ENCODE measurements at regions not wholly inside any gene's neighbourhood (a gene's known extent, or its start where the extent isn't known, plus 50 kb on each side); places are given as distances from the start of the nearest gene placed in this dataset.

DNA sequence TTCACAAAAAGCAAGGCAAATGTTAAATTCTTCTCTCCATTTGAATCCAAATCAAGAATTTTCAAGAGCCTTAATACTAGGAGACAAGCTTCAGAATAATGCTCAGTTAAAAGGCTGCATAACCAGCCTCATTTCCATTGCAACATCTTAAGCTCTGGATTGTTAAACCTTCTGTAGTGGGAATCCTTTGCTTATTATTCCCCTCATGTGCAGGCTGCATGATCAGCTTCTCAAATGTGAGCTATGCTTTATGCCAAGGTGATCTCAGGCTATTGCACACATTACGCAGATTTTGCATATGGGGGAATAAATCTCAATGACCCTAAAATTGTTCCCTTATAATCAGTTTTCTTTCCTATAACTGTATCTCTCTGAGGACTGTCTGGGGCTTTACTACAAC lies 71.7 kb upstream of the CCDC196 start:
- TF ChIP-seq POLR2AphosphoS5 (IDR thresholded peaks at IDR 0.05) (no peak), POLR2A (IDR thresholded peaks at IDR 0.05) (no peak)
- TF ChIP-seq, protein P1, sequence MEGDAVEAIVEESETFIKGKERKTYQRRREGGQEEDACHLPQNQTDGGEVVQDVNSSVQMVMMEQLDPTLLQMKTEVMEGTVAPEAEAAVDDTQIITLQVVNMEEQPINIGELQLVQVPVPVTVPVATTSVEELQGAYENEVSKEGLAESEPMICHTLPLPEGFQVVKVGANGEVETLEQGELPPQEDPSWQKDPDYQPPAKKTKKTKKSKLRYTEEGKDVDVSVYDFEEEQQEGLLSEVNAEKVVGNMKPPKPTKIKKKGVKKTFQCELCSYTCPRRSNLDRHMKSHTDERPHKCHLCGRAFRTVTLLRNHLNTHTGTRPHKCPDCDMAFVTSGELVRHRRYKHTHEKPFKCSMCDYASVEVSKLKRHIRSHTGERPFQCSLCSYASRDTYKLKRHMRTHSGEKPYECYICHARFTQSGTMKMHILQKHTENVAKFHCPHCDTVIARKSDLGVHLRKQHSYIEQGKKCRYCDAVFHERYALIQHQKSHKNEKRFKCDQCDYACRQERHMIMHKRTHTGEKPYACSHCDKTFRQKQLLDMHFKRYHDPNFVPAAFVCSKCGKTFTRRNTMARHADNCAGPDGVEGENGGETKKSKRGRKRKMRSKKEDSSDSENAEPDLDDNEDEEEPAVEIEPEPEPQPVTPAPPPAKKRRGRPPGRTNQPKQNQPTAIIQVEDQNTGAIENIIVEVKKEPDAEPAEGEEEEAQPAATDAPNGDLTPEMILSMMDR (IDR thresholded peaks at IDR 0.05 in 8 of 11, conservative IDR thresholded peaks at IDR 0.05 in 3 of 11), result no peak
- DNase-seq, result no peak
- Histone ChIP-seq H3K27me3 (replicated peaks in 1 of 7) (no peaks in the 10 kb centered on the region), H3K4me3 (no peak overlapping the region), H3K4me1 (no peaks in the 10 kb centered on the region), H3K27ac (no peak overlapping the region), H3K36me3 (no peaks in the 10 kb centered on the region), H3K9me3 (peaks cover 0 to 7% (median 0%) of the 10 kb centered on the region in 8 donors)
- intact Hi-C loops (cut with DNase I; ENCODE audit: low total_unique reads), result no loop called here
- 96 to 100% (median 97%) methylated on average over 1 of the region's 1 CpG for WGBS, 5 donors

DNA sequence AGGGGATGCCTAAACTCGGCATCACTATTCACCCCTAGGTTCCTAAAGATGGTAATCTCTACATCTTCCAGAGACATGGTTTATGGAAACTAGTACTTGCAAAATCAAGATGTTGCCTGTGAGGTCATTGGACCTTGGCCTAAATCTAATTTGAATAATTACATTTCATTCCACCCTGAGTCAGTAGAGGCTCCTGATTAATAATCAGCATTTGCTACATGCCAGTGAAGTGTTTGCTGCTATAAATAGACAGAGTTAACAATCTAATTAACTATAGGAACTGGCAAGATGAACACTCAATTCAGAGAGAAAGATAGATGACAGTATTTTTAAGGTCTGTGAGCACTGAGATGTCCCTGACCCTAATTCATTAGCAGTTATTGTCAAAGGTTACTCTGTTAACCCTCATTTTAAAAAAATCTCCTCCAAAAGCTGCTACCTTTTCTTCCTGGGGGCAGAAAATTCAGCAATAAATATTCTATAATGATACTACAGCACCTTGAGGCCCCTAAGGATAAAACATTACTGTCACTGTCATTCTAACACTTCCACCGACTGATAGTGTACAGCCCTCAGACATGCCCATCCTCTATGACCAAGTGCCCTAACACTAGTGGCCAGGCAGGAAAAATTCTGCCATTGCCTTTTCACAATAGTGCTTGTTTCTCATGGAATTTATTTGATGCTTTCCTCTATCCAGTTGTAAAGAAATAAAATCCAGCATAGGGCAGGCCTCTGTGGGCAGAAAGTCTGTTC lies 65.7 kb upstream of the CCDC196 start:
- Histone ChIP-seq H3K27me3 (replicated peaks in 1 of 7) (no peaks in the 10 kb centered on the region), H3K27ac (no peak overlapping the region), H3K36me3 (no peaks in the 10 kb centered on the region), H3K9me3 (peaks cover 0 to 7% (median 0%) of the 10 kb centered on the region in 8 donors), H3K4me1 (no peaks in the 10 kb centered on the region), H3K4me3 (no peak overlapping the region)
- TF ChIP-seq, protein P1 (IDR thresholded peaks at IDR 0.05 in 8 of 11, conservative IDR thresholded peaks at IDR 0.05 in 3 of 11), result no peak
- TF ChIP-seq POLR2A (IDR thresholded peaks at IDR 0.05) (no peak), POLR2AphosphoS5 (IDR thresholded peaks at IDR 0.05) (no peak)
- 80 to 92% (median 91%) methylated on average over 2 of the region's 2 CpGs for WGBS, 5 donors
- DNase-seq, result no peak
- intact Hi-C loops (cut with DNase I; ENCODE audit: low total_unique reads), result no loop called here

- intact Hi-C loops (cut with DNase I; ENCODE audit: low total_unique reads), result no loop called here
- TF ChIP-seq, protein P1 (IDR thresholded peaks at IDR 0.05 in 8 of 11, conservative IDR thresholded peaks at IDR 0.05 in 3 of 11), result no peak
- no peak for TF ChIP-seq POLR2AphosphoS5 (IDR thresholded peaks at IDR 0.05)
- TF ChIP-seq POLR2A (IDR thresholded peaks at IDR 0.05), result no peak
- Histone ChIP-seq H3K9me3 (no peaks in the 10 kb centered on the region), H3K36me3 (no peaks in the 10 kb centered on the region), H3K27me3 (replicated peaks in 1 of 7) (no peaks in the 10 kb centered on the region), H3K27ac (no peak overlapping the region), H3K4me3 (no peak overlapping the region), H3K4me1 (no peaks in the 10 kb centered on the region)
- DNase-seq, result no peak
- 82 to 92% (median 91%) methylated on average over 6 of the region's 6 CpGs for WGBS, 5 donors
Observed at GRCh38 chr14:66421990-66422946, 63.9 kb upstream of the CCDC196 start.

GRCh38 chr14:66425402-66425801 lies 60.8 kb upstream of the CCDC196 start:
- no peaks in the 10 kb centered on the region for H3K4me1 ChIP-seq
- no peak for TF ChIP-seq POLR2AphosphoS5 (IDR thresholded peaks at IDR 0.05)
- H3K27ac ChIP-seq, result no peak overlapping the region
- 82 to 96% (median 90%) methylated on average over 5 of the region's 5 CpGs for WGBS, 5 donors
- no peak overlapping the region for H3K4me3 ChIP-seq
- no peaks in the 10 kb centered on the region for H3K9me3 ChIP-seq
- DNase-seq, result no peak
- no peaks in the 10 kb centered on the region for H3K27me3 ChIP-seq (replicated peaks in 1 of 7)
- H3K36me3 ChIP-seq, result no peaks in the 10 kb centered on the region
- intact Hi-C loops (cut with DNase I; ENCODE audit: low total_unique reads), result no loop called here
